Transverse colon (tissue), 3 donors: ENCODE measurements at regions not wholly inside any gene's neighbourhood (a gene's known extent, or its start where the extent isn't known, plus 50 kb on each side); places are given as distances from the start of the nearest gene placed in this dataset.

Source experiments
- POLR2A ChIP-seq: fragments of 450-650 bp; IDR thresholded peaks from one replicate; pipeline ENCODE4 v1.6.1; 2016; ENCODE audit warnings: antibody characterized with exemption, mild to moderate bottlenecking, moderate library complexity
- POLR2AphosphoS5 ChIP-seq, 3 donors: sonication (generic); formaldehyde crosslinking; IDR thresholded peaks; one replicate each; pipeline ENCODE4 v1.6.1; 2016; ENCODE audit warnings: antibody characterized with exemption in 3 of 3

DNA sequence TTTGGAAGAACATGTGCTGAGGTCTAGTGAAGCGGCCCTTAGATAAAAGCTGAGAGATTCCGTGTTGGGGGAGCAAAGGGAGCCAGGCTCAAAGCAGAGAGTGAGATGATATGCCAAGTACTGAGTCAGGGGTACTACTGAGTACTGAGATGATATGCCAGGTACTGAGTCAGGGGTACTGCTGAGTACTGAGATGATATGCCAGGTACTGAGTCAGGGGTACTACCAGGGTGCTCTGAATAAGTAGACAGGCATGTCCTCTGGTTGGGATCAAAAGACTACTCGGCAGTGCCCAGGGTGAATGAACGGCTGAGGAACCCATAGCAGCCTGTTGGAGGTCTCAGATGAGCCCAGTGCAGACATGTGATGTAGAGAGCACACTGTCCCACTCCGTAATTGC lies 239.0 kb downstream of the SOX9 start:
- no peak for TF ChIP-seq POLR2A
- TF ChIP-seq POLR2AphosphoS5 (IDR thresholded peaks at IDR 0.05): no peak
